ENCODE measurements at regions not wholly inside any gene's neighbourhood (a gene's known extent, or its start where the extent isn't known, plus 50 kb on each side); places are given as distances from the start of the nearest gene placed in this dataset.

- no peak for DNase-seq
Observed at GRCh38 chr1:5594056-5594956, 397.9 kb downstream of the NPHP4 start.

- DNase-seq = no peak
Observed at GRCh38 chr1:5590717-5591116, 401.5 kb downstream of the NPHP4 start.

GRCh38 chr1:5586629-5587028 lies 405.6 kb downstream of the NPHP4 start:
- no peak for DNase-seq

GRCh38 chr1:5585256-5585655 lies 407.0 kb downstream of the NPHP4 start:
- DNase-seq = no peak

GRCh38 chr1:5580926-5581325 lies 411.3 kb downstream of the NPHP4 start:
- DNase-seq = no peak

GRCh38 chr1:5579966-5580365 lies 412.3 kb downstream of the NPHP4 start:
- DNase-seq = no peak

GRCh38 chr1:5578690-5579089 lies 413.5 kb downstream of the NPHP4 start:
- DNase-seq = no peak

GRCh38 chr1:5577255-5578040 lies 414.8 kb downstream of the NPHP4 start:
- DNase-seq = no peak

GRCh38 chr1:5576673-5577065 lies 415.6 kb downstream of the NPHP4 start:
- DNase-seq = no peak

- no peak for DNase-seq
Observed at GRCh38 chr1:5576011-5576672, 416.1 kb downstream of the NPHP4 start.

GRCh38 chr1:5575396-5575940 lies 416.8 kb downstream of the NPHP4 start:
- no peak for DNase-seq

- no peak for DNase-seq
Observed at GRCh38 chr1:5574641-5575040, 417.6 kb downstream of the NPHP4 start.

GRCh38 chr1:5572794-5573193 lies 419.4 kb downstream of the NPHP4 start:
- no peak for DNase-seq

GRCh38 chr1:5571861-5572401 lies 420.3 kb downstream of the NPHP4 start:
- DNase-seq = no peak

GRCh38 chr1:5571438-5571837 lies 420.8 kb downstream of the NPHP4 start:
- DNase-seq = no peak

- no peak for DNase-seq
Observed at GRCh38 chr1:5570931-5571330, 421.3 kb downstream of the NPHP4 start.

- DNase-seq = no peak
Observed at GRCh38 chr1:5568321-5568720, 423.9 kb downstream of the NPHP4 start.

- no peak for DNase-seq
Observed at GRCh38 chr1:5567839-5568238, 424.4 kb downstream of the NPHP4 start.

- no peak for DNase-seq
Observed at GRCh38 chr1:5566924-5567323, 425.3 kb downstream of the NPHP4 start.

- DNase-seq = no peak
Observed at GRCh38 chr1:5565281-5566125, 426.7 kb downstream of the NPHP4 start.

GRCh38 chr1:5564578-5565257 lies 427.5 kb downstream of the NPHP4 start:
- DNase-seq = no peak

Measured in activated naive CD4-positive, alpha-beta T cell treated with anti-CD3 and anti-CD28 coated beads, Interleukin-2, amount 50 U/mL, for 16 hours (primary cell).